WTC11 (cell line): ENCODE measurements at regions not wholly inside any gene's neighbourhood (a gene's known extent, or its start where the extent isn't known, plus 50 kb on each side); places are given as distances from the start of the nearest gene placed in this dataset.

Source experiments
- ATAC-seq: fragments of 200-7000 bp; cut with Tn5 transposase; 2 replicates; pipeline ENCODE4 v1.10.0; 2021; ENCODE audit warnings: mild to moderate bottlenecking, moderate library complexity
- CTCF ChIA-PET: fragments of 300-600 bp; sonication (Branson Sonifier 250); formaldehyde crosslinking; loops from one replicate; lab custom pipeline; 2021; ENCODE audit warnings: antibody characterized with exemption; lab: Charles Lee
- POLR2A ChIA-PET: fragments of 350-600 bp; sonication (Branson Sonifier 250); formaldehyde crosslinking; loops from one replicate; lab custom pipeline; 2021; ENCODE audit warnings: antibody characterized with exemption; lab: Charles Lee
- DNase-seq: peaks from one replicate; pipeline ENCODE4 v3.0.0; 2021; ENCODE audit warnings: low spot score
- H3K27ac Mint-ChIP-seq: 2 replicates; pipeline ENCODE4 v1.8.0; 2021; ENCODE audit warnings: mixed read lengths
- H3K27me3 Mint-ChIP-seq: 2 replicates; pipeline ENCODE4 v1.8.0; 2021; ENCODE audit warnings: low read depth, mild to moderate bottlenecking, moderate library complexity, mixed read lengths
- H3K36me3 Mint-ChIP-seq: 2 replicates; pipeline ENCODE4 v1.8.0; 2021; ENCODE audit warnings: mixed read lengths
- H3K4me1 Mint-ChIP-seq: 2 replicates; pipeline ENCODE4 v1.8.0; 2022; ENCODE audit warnings: mixed read lengths
- H3K4me3 Mint-ChIP-seq: 2 replicates; pipeline ENCODE4 v1.8.0; 2021; ENCODE audit warnings: mild to moderate bottlenecking, moderate library complexity, mixed read lengths
- H3K9me3 Mint-ChIP-seq: 2 replicates; pipeline ENCODE4 v1.8.0; 2021; ENCODE audit warnings: mixed read lengths
- ATF3 ChIP-seq: sonication (generic); formaldehyde crosslinking; conservative IDR thresholded peaks from 2 replicates; pipeline ENCODE4 v1.8.1; 2022; ENCODE audit warnings: mild to moderate bottlenecking, missing genetic modification reagents
- ATF6 ChIP-seq: sonication (generic); formaldehyde crosslinking; IDR thresholded peaks from 2 replicates; pipeline ENCODE4 v1.8.1; 2023; ENCODE audit warnings: mild to moderate bottlenecking, missing genetic modification reagents
- FOXJ3 ChIP-seq: sonication (generic); formaldehyde crosslinking; IDR thresholded peaks from 2 replicates; pipeline ENCODE4 v1.9.0; 2021; ENCODE audit warnings: missing genetic modification reagents, mild to moderate bottlenecking, borderline replicate concordance
- FOXP1 ChIP-seq: sonication (generic); formaldehyde crosslinking; IDR thresholded peaks from 2 replicates; pipeline ENCODE4 v1.8.0; 2022; ENCODE audit warnings: missing genetic modification reagents, mild to moderate bottlenecking, moderate library complexity, borderline replicate concordance
- JUN ChIP-seq: sonication (generic); formaldehyde crosslinking; IDR thresholded peaks from 2 replicates; pipeline ENCODE4 v1.8.0; 2023; ENCODE audit warnings: mild to moderate bottlenecking, missing genetic modification reagents
- KAT7 ChIP-seq: sonication (generic); formaldehyde crosslinking; IDR thresholded peaks from 2 replicates; pipeline ENCODE4 v1.8.1; 2023; ENCODE audit warnings: missing genetic modification reagents, mild to moderate bottlenecking, borderline replicate concordance
- MLX ChIP-seq: sonication (generic); formaldehyde crosslinking; IDR thresholded peaks from 2 replicates; pipeline ENCODE4 v1.8.1; 2023; ENCODE audit warnings: mild to moderate bottlenecking, missing genetic modification reagents, moderate library complexity
- NFATC4 ChIP-seq: fragments of 250-450 bp; sonication (Bioruptor Pico); IDR thresholded peaks from 2 replicates; pipeline ENCODE4 v1.9.0; 2021; ENCODE audit warnings: mild to moderate bottlenecking
- PRRX2 ChIP-seq: fragments of 250-450 bp; sonication (Bioruptor Pico); IDR thresholded peaks from 2 replicates; pipeline ENCODE4 v1.8.0; 2021; ENCODE audit warnings: mild to moderate bottlenecking
- SOX15 ChIP-seq: fragments of 250-450 bp; sonication (Bioruptor Pico); IDR thresholded peaks from 2 replicates; pipeline ENCODE4 v1.9.0; 2021; ENCODE audit warnings: mild to moderate bottlenecking
- SP1 ChIP-seq: sonication (generic); formaldehyde crosslinking; conservative IDR thresholded peaks from 2 replicates; pipeline ENCODE4 v1.8.1; 2022; ENCODE audit warnings: missing genetic modification reagents
- TP53 ChIP-seq: sonication (generic); formaldehyde crosslinking; IDR thresholded peaks from 2 replicates; pipeline ENCODE4 v1.8.1; 2023; ENCODE audit warnings: mild to moderate bottlenecking, missing genetic modification reagents
- ZNF121 ChIP-seq: sonication (generic); formaldehyde crosslinking; IDR thresholded peaks from 2 replicates; pipeline ENCODE4 v1.8.0; 2023; ENCODE audit warnings: missing genetic modification reagents
- ZNF423 ChIP-seq: fragments of 250-450 bp; sonication (Bioruptor Pico); IDR thresholded peaks from 2 replicates; pipeline ENCODE4 v2.1.2; 2022; ENCODE audit warnings: mild to moderate bottlenecking, moderate library complexity
- ZNF532 ChIP-seq: fragments of 250-450 bp; sonication (Bioruptor Pico); IDR thresholded peaks from 2 replicates; pipeline ENCODE4 v1.9.0; 2021; ENCODE audit warnings: mild to moderate bottlenecking, borderline replicate concordance
- ZSCAN18 ChIP-seq: fragments of 250-450 bp; sonication (Bioruptor Pico); IDR thresholded peaks from 2 replicates; pipeline ENCODE4 v2.1.2; 2022; ENCODE audit warnings: mild to moderate bottlenecking, moderate library complexity
- TF ChIP-seq, protein P1 (sequence below): sonication (generic); formaldehyde crosslinking; IDR thresholded peaks from 2 replicates; pipeline ENCODE4 v1.8.0; 2022; ENCODE audit warnings: missing genetic modification reagents
- TF ChIP-seq, protein P2 (sequence below): sonication (generic); formaldehyde crosslinking; IDR thresholded peaks from 2 replicates; pipeline ENCODE4 v1.8.0; 2022; ENCODE audit warnings: mild to moderate bottlenecking, missing genetic modification reagents

GRCh38 chr4:33650036-33650435 lies 2594.3 kb downstream of the ARAP2 start (continued):
- TF ChIP-seq, protein P1, sequence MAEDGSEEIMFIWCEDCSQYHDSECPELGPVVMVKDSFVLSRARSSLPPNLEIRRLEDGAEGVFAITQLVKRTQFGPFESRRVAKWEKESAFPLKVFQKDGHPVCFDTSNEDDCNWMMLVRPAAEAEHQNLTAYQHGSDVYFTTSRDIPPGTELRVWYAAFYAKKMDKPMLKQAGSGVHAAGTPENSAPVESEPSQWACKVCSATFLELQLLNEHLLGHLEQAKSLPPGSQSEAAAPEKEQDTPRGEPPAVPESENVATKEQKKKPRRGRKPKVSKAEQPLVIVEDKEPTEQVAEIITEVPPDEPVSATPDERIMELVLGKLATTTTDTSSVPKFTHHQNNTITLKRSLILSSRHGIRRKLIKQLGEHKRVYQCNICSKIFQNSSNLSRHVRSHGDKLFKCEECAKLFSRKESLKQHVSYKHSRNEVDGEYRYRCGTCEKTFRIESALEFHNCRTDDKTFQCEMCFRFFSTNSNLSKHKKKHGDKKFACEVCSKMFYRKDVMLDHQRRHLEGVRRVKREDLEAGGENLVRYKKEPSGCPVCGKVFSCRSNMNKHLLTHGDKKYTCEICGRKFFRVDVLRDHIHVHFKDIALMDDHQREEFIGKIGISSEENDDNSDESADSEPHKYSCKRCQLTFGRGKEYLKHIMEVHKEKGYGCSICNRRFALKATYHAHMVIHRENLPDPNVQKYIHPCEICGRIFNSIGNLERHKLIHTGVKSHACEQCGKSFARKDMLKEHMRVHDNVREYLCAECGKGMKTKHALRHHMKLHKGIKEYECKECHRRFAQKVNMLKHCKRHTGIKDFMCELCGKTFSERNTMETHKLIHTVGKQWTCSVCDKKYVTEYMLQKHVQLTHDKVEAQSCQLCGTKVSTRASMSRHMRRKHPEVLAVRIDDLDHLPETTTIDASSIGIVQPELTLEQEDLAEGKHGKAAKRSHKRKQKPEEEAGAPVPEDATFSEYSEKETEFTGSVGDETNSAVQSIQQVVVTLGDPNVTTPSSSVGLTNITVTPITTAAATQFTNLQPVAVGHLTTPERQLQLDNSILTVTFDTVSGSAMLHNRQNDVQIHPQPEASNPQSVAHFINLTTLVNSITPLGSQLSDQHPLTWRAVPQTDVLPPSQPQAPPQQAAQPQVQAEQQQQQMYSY (CRISPR knock-in tag), result no peak
- TF ChIP-seq ZNF423 (no peak), ZSCAN18 (no peak), TP53 (CRISPR knock-in tag) (no peak), SP1 (CRISPR knock-in tag) (no peak)

GRCh38 chr4:33658971-33659370 lies 2585.3 kb downstream of the ARAP2 start:
- POLR2A ChIA-PET, result no interaction called here
- Mint-ChIP-seq H3K27me3 (no peaks in the 10 kb centered on the region), H3K9me3 (peaks cover 29% of the 10 kb centered on the region), H3K4me1 (no peaks in the 10 kb centered on the region), H3K36me3 (peaks cover 18% of the 10 kb centered on the region), H3K4me3 (no peak overlapping the region), H3K27ac (no peak overlapping the region)
- CTCF ChIA-PET, result no interaction called here
- no peak for TF ChIP-seq SOX15
- TF ChIP-seq PRRX2 (CRISPR knock-in tag), result no peak
- no peak for TF ChIP-seq KAT7
- TF ChIP-seq, protein P2, sequence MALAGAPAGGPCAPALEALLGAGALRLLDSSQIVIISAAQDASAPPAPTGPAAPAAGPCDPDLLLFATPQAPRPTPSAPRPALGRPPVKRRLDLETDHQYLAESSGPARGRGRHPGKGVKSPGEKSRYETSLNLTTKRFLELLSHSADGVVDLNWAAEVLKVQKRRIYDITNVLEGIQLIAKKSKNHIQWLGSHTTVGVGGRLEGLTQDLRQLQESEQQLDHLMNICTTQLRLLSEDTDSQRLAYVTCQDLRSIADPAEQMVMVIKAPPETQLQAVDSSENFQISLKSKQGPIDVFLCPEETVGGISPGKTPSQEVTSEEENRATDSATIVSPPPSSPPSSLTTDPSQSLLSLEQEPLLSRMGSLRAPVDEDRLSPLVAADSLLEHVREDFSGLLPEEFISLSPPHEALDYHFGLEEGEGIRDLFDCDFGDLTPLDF (CRISPR knock-in tag), result no peak
- no peak for TF ChIP-seq FOXJ3 (CRISPR knock-in tag)
- TF ChIP-seq NFATC4 (CRISPR knock-in tag), result no peak
- TF ChIP-seq MLX (CRISPR knock-in tag), result no peak
- TF ChIP-seq, protein P1 (CRISPR knock-in tag), result no peak
- no peak for TF ChIP-seq ZNF532 (CRISPR knock-in tag)
- no peak for TF ChIP-seq ATF3 (CRISPR knock-in tag)
- TF ChIP-seq FOXP1 (CRISPR knock-in tag), result no peak
- no peak for TF ChIP-seq ZNF121 (CRISPR knock-in tag)
- no peak for TF ChIP-seq ATF6 (CRISPR knock-in tag)
- TF ChIP-seq JUN (CRISPR knock-in tag), result no peak
- ATAC-seq (no peak), DNase-seq (no peak)
